ENCODE measurements at regions not wholly inside any gene's neighbourhood (a gene's known extent, or its start where the extent isn't known, plus 50 kb on each side); places are given as distances from the start of the nearest gene placed in this dataset.

GRCh38 chr1:82646888-82647287, 846.2 kb downstream of the ADGRL2 start:
- no peak for DNase-seq (ENCODE audit: low spot score)

GRCh38 chr1:82646336-82646735, 845.6 kb downstream of the ADGRL2 start:
- DNase-seq (ENCODE audit: low spot score): no peak

GRCh38 chr1:82644186-82644915, 843.6 kb downstream of the ADGRL2 start:
- no peak for DNase-seq (ENCODE audit: low spot score)

GRCh38 chr1:82640352-82640751, 839.6 kb downstream of the ADGRL2 start:
- DNase-seq (ENCODE audit: low spot score): no peak

- DNase-seq (ENCODE audit: low spot score): no peak
These were observed 833.5 kb downstream of the ADGRL2 start for GRCh38 chr1:82634266-82634665.

- DNase-seq (ENCODE audit: low spot score): no peak
These were observed 831.4 kb downstream of the ADGRL2 start for GRCh38 chr1:82632155-82632554.

- no peak for DNase-seq (ENCODE audit: low spot score)
These were observed 828.2 kb downstream of the ADGRL2 start for GRCh38 chr1:82628887-82629286.

- no peak for DNase-seq (ENCODE audit: low spot score)
These were observed 824.8 kb downstream of the ADGRL2 start for GRCh38 chr1:82625537-82625936.

GRCh38 chr1:82621076-82621475, 820.3 kb downstream of the ADGRL2 start:
- no peak for DNase-seq (ENCODE audit: low spot score)

GRCh38 chr1:82614090-82614489, 813.4 kb downstream of the ADGRL2 start:
- no peak for DNase-seq (ENCODE audit: low spot score)

GRCh38 chr1:82612986-82613385, 812.3 kb downstream of the ADGRL2 start:
- no peak for DNase-seq (ENCODE audit: low spot score)

GRCh38 chr1:82606546-82606945, 805.8 kb downstream of the ADGRL2 start:
- DNase-seq (ENCODE audit: low spot score): no peak

- no peak for DNase-seq (ENCODE audit: low spot score)
These were observed 803.8 kb downstream of the ADGRL2 start for GRCh38 chr1:82604524-82604923.

- DNase-seq (ENCODE audit: low spot score): no peak
These were observed 799.6 kb downstream of the ADGRL2 start for GRCh38 chr1:82600314-82600713.

GRCh38 chr1:82598812-82599211, 798.1 kb downstream of the ADGRL2 start:
- no peak for DNase-seq (ENCODE audit: low spot score)

GRCh38 chr1:82598337-82598736, 797.6 kb downstream of the ADGRL2 start:
- no peak for DNase-seq (ENCODE audit: low spot score)

- DNase-seq (ENCODE audit: low spot score): no peak
These were observed 796.9 kb downstream of the ADGRL2 start for GRCh38 chr1:82597649-82598048.

- DNase-seq (ENCODE audit: low spot score): no peak
These were observed 796.4 kb downstream of the ADGRL2 start for GRCh38 chr1:82597141-82597540.

GRCh38 chr1:82593561-82593960, 792.8 kb downstream of the ADGRL2 start:
- DNase-seq (ENCODE audit: low spot score): no peak

- no peak for DNase-seq (ENCODE audit: low spot score)
These were observed 788.9 kb downstream of the ADGRL2 start for GRCh38 chr1:82589588-82589987.

GRCh38 chr1:82587371-82587770, 786.6 kb downstream of the ADGRL2 start:
- DNase-seq (ENCODE audit: low spot score): no peak

GRCh38 chr1:82586473-82586872, 785.7 kb downstream of the ADGRL2 start:
- no peak for DNase-seq (ENCODE audit: low spot score)

GRCh38 chr1:82582347-82582746, 781.6 kb downstream of the ADGRL2 start:
- no peak for DNase-seq (ENCODE audit: low spot score)

- DNase-seq (ENCODE audit: low spot score): no peak
These were observed 777.5 kb downstream of the ADGRL2 start for GRCh38 chr1:82578086-82578726.

All from germinal center (tissue), 1 donor.